ENCODE measurements at regions not wholly inside any gene's neighbourhood (a gene's known extent, or its start where the extent isn't known, plus 50 kb on each side); places are given as distances from the start of the nearest gene placed in this dataset.

DNA sequence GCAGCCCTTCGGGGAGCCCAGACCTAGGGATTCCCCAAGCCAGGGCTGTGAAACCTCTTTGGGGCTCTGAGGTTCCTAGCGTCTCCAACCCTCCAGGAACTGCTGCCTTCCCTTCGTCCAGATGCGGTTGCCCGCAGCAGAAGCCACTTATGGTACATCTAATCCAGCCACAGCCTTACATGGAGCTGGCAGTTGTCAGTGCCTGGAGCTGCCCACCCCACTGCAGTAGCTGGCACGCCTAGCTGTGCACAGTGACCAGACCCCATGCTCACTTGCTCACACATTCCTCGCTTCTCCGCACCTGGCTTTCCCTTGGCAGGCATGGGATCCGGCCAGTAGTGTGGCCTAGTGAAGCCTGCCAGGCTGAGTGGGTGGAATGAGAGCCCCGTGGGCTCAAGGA, 547.6 kb downstream of the TBC1D32 start:
- TF ChIP-seq, protein P1, sequence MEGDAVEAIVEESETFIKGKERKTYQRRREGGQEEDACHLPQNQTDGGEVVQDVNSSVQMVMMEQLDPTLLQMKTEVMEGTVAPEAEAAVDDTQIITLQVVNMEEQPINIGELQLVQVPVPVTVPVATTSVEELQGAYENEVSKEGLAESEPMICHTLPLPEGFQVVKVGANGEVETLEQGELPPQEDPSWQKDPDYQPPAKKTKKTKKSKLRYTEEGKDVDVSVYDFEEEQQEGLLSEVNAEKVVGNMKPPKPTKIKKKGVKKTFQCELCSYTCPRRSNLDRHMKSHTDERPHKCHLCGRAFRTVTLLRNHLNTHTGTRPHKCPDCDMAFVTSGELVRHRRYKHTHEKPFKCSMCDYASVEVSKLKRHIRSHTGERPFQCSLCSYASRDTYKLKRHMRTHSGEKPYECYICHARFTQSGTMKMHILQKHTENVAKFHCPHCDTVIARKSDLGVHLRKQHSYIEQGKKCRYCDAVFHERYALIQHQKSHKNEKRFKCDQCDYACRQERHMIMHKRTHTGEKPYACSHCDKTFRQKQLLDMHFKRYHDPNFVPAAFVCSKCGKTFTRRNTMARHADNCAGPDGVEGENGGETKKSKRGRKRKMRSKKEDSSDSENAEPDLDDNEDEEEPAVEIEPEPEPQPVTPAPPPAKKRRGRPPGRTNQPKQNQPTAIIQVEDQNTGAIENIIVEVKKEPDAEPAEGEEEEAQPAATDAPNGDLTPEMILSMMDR (IDR thresholded peaks at IDR 0.05; ENCODE audit: insufficient read depth, low read length), result no peak
- H3K4me3 ChIP-seq (ENCODE audit: low read depth, low read length), result no peak overlapping the region
- DNase-seq (ENCODE audit: low read depth), result no peak

DNA sequence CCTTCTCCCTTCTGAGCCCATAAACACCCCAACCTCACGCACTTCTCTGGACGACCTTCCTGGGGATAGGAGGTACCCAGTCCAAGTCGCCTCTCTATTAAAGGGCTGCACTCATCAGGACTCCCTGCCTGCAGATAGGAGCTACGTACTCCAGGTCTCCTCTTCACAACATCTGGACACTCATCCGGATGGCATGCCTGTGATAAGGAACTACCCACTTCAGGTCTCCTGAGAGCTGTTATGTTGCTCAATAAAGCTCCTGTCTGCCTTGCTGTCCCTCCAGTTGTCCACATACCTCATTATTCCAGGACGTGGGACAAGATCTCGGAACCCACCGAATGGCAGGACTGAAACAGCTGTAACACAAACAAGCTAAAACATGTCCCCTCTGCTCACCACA, 548.0 kb downstream of the TBC1D32 start:
- TF ChIP-seq, protein P1 (IDR thresholded peaks at IDR 0.05; ENCODE audit: insufficient read depth, low read length), result no peak
- H3K4me3 ChIP-seq (ENCODE audit: low read depth, low read length), result no peak overlapping the region
- no peak for DNase-seq (ENCODE audit: low read depth)

DNA sequence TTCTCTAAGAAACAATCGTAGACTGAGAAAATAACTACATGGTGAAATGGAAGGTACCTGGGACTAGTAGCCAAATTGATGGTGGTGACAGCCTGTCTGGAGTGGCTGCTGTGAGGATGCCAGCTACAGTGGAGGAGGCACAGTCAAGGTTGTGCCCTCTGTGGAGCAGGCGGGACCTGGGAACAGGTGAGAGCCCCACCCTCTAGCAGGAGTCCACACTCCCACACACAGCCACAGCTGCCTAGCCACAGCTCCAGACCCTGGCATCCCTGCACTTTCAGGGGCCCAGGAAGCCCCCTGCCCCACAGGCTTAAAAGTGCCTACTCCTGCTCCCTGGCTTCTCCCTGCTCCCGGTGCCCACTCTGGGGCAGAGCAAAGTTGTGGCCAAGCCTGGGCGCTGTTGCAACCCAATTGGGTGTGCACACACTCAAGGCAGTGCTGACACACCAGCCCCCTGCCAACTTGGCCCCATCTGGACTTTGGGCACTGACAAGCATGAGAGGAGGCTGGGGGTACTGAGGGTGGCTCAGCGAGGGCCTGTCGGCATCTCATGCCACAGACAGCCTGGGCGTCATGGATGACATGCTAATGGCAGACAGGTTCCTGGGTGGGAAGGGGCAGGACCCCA, 548.7 kb downstream of the TBC1D32 start:
- DNase-seq (ENCODE audit: low read depth), result no peak
- TF ChIP-seq, protein P1 (IDR thresholded peaks at IDR 0.05; ENCODE audit: insufficient read depth, low read length), result no peak
- no peak overlapping the region for H3K4me3 ChIP-seq (ENCODE audit: low read depth, low read length)

DNA sequence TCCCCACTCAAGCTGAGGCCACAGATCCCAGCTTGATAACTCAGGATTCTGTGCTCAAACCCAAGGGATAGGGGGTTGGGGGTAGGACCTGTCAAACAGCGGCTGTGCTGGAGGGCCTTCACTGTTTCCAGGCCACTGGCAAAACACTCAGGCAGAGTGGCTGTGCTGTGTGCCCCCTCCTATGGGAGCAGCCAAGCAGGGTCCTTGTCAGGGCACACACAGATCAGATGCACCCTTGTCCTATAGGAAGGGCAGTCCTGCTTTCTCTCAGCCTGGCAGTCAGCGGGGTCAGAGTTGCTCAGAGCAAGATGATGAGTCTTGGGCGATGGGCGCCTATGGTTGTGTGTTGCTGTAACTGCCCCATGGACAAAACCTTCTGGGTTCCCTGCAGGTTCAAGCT, 554.8 kb downstream of the TBC1D32 start:
- no peak for DNase-seq (ENCODE audit: low read depth)
- no peak overlapping the region for H3K4me3 ChIP-seq (ENCODE audit: low read depth, low read length)
- TF ChIP-seq, protein P1 (IDR thresholded peaks at IDR 0.05; ENCODE audit: insufficient read depth, low read length), result no peak

DNA sequence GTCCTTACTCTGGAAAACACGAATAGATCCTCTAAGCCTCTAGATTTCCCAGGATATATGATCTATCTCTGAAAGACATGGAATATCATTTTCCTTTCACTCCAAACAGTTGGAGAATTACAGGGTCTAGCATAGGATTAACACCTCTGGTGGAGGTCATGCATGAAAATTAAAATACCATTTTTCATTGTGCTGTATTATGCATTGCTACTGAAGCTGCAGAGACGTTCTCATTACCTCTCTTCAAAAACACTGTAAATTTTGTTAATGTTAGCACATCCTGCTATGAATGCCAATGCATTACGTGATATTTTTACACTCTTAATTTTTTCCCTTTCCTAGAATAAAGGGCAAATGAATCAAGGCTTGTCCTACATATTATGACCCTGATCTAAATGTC, 558.6 kb downstream of the TBC1D32 start:
- H3K4me3 ChIP-seq (ENCODE audit: low read depth, low read length), result no peak overlapping the region
- TF ChIP-seq, protein P1 (IDR thresholded peaks at IDR 0.05; ENCODE audit: insufficient read depth, low read length), result no peak
- DNase-seq (ENCODE audit: low read depth), result no peak

DNA sequence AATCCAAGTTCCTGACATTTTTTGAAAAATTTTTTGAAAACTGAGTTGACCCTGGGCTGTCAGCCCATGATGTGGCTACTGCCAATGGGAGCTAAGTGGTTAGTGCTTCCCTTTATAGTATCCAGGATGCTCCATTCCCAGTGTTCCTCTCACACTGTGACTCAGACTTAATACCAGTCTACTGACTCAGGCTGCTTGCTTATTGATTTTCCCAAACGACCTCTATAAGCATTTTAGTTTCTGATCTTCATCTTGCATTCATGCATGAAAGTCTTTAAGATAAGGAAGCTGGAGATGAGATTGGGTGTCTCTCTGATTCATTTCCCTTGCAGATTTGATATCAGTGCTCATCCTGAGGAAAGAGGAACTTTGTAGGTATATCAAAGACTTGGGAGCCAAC, 560.0 kb downstream of the TBC1D32 start:
- DNase-seq (ENCODE audit: low read depth), result no peak
- no peak overlapping the region for H3K4me3 ChIP-seq (ENCODE audit: low read depth, low read length)
- TF ChIP-seq, protein P1 (IDR thresholded peaks at IDR 0.05; ENCODE audit: insufficient read depth, low read length), result no peak

DNA sequence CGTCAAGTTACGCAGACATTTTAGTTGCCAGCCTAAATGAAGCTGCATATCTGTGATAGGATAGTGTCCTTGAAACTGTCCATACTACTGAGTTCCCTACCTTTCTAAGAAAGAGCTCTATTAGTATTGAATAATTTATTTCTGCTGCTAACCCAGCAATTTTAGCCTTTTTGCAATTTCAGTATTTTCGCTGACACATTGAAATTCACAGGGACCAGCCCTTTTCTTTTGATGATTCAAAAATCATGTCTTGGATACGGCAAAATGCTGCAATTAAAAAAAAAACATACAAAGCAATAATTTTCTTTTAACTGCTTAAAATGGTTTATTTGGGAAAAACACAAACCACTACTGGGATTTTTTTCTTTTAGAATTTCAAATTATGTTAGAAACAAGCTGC, 563.3 kb downstream of the TBC1D32 start:
- DNase-seq (ENCODE audit: low read depth), result no peak
- no peak overlapping the region for H3K4me3 ChIP-seq (ENCODE audit: low read depth, low read length)
- TF ChIP-seq, protein P1 (IDR thresholded peaks at IDR 0.05; ENCODE audit: insufficient read depth, low read length), result no peak

Measured in fibroblast of the aortic adventitia (primary cell).